ENCODE measurements at regions not wholly inside any gene's neighbourhood (a gene's known extent, or its start where the extent isn't known, plus 50 kb on each side); places are given as distances from the start of the nearest gene placed in this dataset.

GRCh38 chr4:184309241-184310170, 91.8 kb upstream of the ENPP6 start:
- no peak for DNase-seq

- no peak for DNase-seq
These were observed 89.3 kb upstream of the ENPP6 start for GRCh38 chr4:184306949-184307348.

- DNase-seq: no peak
These were observed 88.8 kb upstream of the ENPP6 start for GRCh38 chr4:184306470-184306869.

- DNase-seq: no peak
These were observed 83.1 kb upstream of the ENPP6 start for GRCh38 chr4:184300816-184301215.

GRCh38 chr4:184298254-184298653, 80.6 kb upstream of the ENPP6 start:
- DNase-seq: no peak

GRCh38 chr4:184295206-184295605, 77.5 kb upstream of the ENPP6 start:
- no peak for DNase-seq

- no peak for DNase-seq
These were observed 77.0 kb upstream of the ENPP6 start for GRCh38 chr4:184294606-184295133.

- DNase-seq: no peak
These were observed 75.9 kb upstream of the ENPP6 start for GRCh38 chr4:184293552-184293951.

- DNase-seq: no peak
These were observed 75.2 kb upstream of the ENPP6 start for GRCh38 chr4:184292877-184293276.

GRCh38 chr4:184292465-184292867, 74.8 kb upstream of the ENPP6 start:
- no peak for DNase-seq

GRCh38 chr4:184289179-184289535, 71.5 kb upstream of the ENPP6 start:
- DNase-seq: no peak

- no peak for DNase-seq
These were observed 70.9 kb upstream of the ENPP6 start for GRCh38 chr4:184288451-184289178.

- no peak for DNase-seq
These were observed 70.1 kb upstream of the ENPP6 start for GRCh38 chr4:184287697-184288255.

- no peak for DNase-seq
These were observed 68.7 kb upstream of the ENPP6 start for GRCh38 chr4:184286358-184286757.

GRCh38 chr4:184284742-184285141, 67.1 kb upstream of the ENPP6 start:
- DNase-seq: no peak

- no peak for DNase-seq
These were observed 66.6 kb upstream of the ENPP6 start for GRCh38 chr4:184284336-184284690.

GRCh38 chr4:184283659-184284335, 66.1 kb upstream of the ENPP6 start:
- no peak for DNase-seq

GRCh38 chr4:184282895-184283654, 65.4 kb upstream of the ENPP6 start:
- no peak for DNase-seq

- no peak for DNase-seq
These were observed 64.6 kb upstream of the ENPP6 start for GRCh38 chr4:184282251-184282713.

GRCh38 chr4:184281231-184282139, 63.8 kb upstream of the ENPP6 start:
- no peak for DNase-seq

- no peak for DNase-seq
These were observed 63.0 kb upstream of the ENPP6 start for GRCh38 chr4:184280591-184281071.

All from NCI-H748 treated with DMSO at 0.1 percent for 48 hours (cell line).